HG03060 (cell line): ENCODE measurements at regions not wholly inside any gene's neighbourhood (a gene's known extent, or its start where the extent isn't known, plus 50 kb on each side); places are given as distances from the start of the nearest gene placed in this dataset.

Source experiments
- ATAC-seq: cut with Tn5 transposase; IDR thresholded peaks from one replicate; pipeline ENCODE4 v1.9.1; 2021; ENCODE audit warnings: low read depth, moderate number of reproducible peaks; ENCODE audit not compliant: unreplicated experiment

DNA sequence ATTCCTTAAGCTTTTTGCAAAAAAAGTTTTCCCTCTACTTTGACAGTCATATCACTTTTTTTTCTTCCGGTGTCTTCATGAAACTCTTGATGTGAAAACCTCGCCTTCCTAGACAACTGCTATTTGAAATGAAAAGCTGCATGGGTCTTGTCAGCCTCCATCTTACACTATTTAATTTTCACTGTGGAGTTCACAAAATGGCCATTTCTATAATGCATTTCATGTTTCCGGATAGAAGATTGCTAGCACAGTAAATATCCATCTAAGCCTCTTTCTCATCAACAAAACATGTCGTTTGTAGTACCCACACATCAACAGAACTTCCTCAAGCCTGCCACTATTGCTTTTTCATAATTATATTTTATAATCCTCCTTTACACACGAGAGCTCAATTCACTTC lies 204.9 kb upstream of the ID4 start:
- no peak for ATAC-seq

DNA sequence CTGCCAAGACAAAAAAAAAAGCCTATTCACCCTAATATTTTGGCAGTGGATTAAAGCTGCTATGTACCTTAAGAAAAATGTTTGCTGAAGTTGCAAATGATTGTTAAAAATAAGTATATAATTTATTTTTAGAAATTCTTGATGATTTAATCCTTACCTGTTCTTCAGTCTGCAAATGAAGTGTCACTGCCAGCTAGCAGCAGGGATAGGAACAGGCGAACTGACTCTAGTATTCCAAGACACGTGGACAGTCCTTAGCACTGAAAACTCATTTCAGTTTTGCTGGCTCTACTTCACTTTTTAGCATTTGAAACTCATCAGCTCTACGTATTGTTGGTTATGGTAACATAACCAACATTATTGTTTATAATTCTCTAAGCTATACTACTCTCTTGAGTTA lies 204.4 kb upstream of the ID4 start:
- ATAC-seq = no peak

DNA sequence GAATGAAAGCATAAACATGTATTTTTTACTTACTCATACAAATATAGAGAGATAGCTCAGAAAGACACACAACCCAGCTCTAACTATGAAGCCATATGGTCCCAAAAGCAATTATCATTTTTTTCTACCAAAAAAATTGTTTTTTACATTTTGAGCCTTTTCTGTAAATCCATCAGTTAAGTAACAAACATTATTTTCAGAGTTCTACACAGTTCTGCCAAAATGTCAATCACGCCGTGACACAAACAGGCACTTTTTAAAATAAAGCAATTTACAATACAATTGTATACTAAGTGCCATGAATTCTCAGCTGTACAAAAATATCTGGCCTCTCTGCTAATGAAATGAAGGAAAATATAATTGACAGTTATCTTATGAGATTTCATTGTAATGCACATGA lies 201.4 kb upstream of the ID4 start:
- no peak for ATAC-seq

DNA sequence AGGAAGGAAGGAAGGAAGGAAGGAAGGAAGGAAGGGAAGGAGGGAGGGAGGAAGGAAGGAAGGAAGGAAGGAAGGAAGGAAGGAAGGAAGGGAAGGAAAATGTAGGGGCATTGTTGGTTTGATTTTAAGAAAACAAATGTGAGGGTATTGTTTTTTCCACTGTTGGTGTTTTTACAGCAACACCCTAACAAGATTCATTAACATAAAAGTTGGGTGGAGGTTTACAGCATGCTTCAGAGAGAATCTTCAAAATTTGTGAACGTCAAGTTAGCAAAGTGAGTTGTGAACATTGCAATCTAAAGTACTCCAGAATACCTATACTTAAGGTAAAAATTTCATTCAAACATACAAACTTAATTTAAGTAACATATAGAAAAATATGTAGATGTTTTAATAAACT lies 200.2 kb upstream of the ID4 start:
- no peak for ATAC-seq

DNA sequence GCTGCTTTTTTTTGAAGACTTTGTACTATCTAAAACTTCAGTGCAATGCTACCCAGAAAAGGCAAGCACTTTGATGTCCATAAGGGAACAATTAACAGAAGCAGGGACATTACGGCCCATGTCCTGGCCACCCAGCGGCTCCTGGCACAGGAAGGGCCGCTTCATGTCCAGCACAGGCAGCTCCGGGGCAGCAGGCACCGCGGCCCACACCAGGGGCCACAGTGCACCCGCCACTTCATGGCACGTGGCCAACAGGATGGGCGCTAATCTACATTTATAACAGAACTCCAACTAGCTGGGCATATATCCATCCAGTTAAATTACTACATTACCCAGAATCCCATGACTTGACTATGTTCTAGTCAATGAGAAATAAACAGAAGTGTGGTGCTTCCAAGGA lies 198.2 kb upstream of the ID4 start:
- ATAC-seq = no peak

DNA sequence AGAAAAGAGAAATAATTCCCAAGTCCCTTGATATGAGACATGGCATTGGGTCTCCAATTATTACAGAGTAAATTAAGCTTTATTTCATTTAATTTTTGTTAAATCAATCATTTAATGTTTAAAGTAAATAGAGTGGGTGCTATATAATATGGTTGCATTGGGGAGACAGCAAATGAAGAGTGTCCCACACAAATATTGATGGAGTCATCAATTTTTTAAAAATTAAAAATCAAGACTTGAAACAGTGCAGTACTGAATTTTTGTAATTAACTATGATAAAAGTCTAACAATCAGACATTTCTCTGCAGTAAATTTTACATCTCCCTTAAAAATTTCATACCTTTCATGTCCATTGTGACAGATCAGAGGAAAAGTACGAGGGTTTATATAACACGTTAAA lies 193.9 kb upstream of the ID4 start:
- ATAC-seq = no peak

DNA sequence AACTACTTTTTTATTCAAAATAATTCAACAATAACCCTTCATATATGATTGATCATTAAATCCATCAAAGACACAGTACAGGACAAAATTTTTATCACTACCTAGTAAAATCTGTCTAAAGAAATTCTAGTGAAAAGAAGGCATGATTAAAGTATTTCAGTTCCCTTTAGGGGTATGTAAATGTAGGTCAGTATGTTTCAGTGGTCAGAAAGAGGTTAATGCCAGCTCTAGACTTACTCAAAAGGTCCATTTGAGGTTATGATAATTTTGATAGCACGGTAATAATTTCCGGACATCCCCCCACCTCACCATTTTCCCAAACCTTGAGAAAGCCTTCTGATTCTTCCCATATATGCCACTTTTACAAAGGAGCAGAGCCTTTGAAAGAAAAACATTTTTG lies 193.5 kb upstream of the ID4 start:
- no peak for ATAC-seq

DNA sequence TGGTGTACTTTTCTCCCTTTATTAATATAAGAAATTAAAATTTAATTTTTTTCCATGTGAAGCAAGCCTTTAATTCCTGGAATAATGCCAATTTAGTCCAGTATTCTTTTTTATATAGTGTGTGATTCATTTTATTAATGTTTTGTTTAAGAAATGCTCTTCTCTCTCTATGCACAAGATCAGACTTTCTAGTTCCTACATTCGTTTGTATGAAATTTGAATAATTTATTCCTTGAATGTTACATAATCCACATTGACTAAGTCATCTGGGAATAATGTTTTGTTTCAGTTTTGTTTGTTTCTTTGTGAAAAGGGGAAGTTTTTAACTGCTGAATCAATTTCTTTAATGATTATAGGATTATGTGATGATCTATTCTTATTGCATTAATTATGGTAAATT lies 181.4 kb upstream of the ID4 start:
- ATAC-seq = no peak

DNA sequence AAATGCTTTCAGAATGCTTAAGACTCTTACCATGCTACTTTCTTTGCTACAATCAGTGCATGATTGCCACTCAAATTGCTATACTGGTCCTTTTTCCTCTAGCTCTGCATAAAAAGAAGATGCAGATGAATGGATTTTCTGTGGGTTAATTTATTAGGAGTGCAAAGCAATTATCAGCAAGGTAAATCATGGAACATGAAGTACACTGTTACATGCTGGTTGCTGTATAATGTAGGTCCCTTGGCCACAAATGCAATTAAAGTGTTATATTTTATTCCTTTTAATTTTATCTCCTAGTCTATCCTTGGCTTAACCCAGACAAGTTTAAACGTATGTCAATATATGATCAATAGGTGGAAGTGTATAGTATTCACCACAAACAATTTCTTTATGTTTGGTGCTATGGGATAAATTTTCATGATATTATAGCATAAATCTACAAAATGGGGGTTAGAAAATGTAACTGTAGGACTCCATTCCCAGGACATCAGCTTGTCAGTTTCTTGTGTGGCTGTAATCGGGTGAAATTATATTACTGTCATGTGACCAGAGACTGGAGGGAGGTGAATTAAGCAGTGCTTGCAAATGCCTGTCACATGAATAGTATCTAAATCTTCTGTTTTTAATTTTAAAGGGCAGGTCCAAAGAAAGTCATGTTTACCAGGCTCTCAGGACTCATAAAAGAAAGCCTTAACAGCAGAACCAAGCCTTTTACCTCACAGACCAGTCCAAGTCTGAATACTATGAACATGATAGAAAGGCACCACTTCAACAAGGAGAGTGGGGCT lies 176.9 kb upstream of the ID4 start:
- no peak for ATAC-seq

DNA sequence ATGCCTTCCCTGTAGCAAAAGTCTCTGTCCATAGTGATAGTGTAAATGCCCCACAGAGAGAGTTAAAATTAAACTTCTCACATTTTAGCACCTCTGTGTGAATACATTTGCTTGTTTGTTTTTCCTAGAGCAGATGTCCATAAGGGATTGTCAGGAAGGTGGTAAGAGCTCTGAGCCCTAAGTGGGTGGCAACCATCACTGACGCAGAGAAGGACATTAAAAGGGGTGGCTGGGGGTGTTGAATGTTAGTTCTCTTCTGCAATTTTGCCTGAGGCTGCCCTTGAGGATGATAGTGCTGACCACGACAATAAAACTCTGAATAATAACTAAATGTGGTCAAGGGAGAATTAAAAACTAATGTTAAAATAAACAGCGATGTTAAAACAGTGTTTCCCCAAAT lies 174.3 kb upstream of the ID4 start:
- no peak for ATAC-seq

DNA sequence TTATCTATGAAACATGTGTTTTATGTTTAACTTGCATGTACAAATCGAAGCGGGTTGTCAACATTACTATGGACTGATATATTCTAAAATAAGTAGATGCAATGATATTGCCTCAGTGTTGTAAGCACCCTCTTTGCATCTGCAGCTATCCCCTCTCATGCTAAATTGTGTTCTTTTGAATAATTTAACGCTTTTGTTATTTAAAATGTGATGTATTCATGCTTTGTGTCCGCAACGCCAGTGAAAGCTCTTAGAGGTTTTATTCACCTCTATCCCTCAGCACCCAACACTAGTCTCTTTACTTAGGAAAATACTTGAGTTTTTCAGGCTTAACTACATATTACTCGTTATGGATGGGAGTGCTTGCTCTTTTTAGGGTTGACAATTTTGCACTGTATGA lies 173.7 kb upstream of the ID4 start:
- ATAC-seq = no peak

DNA sequence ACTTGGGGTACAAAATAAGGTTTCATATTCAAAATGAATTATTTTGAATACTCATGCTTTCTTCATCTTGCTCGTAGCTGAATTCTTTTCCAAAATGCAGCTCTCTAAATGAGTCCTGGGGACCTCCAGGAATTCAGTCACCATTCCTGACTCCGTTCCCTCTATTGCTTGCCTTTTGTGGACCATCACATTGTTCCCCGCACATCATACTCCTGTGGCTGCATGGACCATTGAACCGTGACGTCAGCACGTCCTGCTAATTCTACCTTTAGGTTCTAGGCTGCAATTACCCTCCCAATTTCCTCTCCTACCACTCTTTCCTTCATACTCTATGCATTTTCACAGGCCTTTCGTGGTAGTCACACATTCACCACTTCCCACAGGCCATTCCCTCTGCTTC lies 173.1 kb upstream of the ID4 start:
- ATAC-seq = no peak

DNA sequence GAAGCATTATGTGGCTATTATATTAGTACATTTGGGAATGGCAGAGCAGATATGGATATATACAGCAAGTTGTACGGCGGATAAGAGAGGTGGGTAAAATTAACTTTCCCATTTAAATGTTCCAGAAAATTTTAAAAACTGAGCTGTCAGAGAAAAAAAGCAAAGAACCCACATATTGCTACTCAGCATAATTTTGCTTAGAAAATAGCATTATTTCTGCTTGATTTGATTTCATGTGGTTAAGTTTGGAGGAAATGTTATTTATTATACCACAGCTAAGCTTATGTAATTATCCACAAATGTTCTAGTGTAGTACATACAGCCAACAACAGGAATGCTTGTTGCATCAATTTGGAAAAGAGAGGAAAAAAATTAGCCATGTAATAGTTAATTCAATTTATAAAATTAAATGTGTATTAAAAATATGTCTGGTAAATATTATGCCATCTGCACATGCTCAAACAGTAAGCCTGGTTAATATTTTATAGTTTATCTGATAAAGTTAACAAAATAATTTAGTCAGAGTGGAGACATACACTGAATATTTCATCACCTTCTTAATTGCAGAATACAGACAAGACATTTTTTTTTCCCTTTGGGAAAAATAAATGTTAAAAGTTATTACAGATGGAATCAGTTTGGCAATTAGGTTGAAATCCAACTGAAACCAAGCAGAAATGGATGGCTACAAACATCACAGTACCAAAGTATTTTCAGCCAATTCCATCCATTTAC lies 172.1 kb upstream of the ID4 start:
- ATAC-seq = no peak

DNA sequence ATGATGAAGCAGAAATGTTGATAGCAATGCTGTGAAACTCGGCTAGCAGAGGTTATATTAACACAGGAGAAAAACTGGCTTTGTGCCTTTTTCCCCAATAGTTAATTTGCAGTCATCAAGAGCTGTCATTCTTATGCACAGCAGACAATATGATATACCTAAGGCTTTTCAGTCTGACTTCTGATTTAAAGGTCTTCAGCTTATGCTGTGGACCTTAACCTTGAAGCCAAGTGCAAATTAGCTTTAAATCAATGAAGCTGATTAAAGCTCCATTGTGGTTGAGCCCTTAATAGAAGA lies 171.6 kb upstream of the ID4 start:
- no peak for ATAC-seq

DNA sequence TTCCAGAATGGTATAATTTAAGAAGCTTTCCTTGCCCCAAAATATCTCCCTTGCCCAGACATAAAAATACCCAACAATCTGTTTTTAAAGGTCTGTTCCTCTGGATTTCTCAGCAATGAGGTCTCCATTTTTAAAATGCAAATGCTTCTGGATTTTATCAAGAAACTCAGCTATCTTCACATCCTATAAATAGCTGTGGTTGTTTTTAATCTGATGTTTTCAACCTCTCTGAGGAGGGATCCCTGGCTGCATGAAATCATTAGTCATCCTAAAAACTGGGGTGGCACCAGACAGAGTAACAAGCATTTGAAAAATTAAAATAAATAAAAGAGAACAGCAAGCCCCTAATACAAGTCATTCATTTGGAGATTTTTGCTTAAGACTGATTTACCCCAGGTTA lies 168.5 kb upstream of the ID4 start:
- no peak for ATAC-seq

DNA sequence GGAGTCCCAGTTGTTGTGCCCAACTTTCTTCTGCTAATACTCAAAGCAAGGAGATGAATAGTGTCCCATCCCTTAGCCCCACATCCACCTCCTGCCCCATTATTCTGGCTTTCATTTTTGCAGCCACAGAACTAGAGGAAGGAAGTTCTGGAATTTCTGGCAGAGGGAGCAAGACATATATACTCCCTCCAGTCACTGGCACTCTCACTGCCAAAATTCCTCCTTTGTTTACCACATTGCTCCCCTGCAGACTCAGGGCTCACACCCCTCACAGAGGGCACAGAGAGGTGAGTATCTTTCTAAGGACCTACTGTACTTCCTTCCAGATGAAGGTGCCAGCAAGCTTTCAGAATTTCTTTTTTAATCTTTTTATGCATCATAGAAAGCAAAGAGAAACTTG lies 168.0 kb upstream of the ID4 start:
- ATAC-seq = no peak

DNA sequence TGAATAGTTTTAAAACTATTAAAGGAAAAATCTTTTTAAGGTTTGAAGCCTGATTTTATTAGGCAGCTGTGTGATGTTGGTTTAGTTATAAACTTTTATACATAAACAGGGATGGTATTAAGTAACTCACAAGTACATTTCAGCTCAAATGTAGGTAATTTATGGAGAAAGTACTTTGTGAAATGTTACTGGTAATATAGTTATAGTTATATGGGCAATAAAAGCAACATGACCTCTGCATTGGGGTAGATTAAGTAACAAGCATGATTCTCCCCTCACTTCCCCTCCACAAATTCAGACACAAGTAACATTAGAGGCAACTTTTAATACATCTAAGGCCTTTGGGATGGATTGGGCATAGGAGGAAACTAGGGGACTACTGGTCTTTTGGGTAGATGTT lies 154.3 kb upstream of the ID4 start:
- ATAC-seq = no peak

DNA sequence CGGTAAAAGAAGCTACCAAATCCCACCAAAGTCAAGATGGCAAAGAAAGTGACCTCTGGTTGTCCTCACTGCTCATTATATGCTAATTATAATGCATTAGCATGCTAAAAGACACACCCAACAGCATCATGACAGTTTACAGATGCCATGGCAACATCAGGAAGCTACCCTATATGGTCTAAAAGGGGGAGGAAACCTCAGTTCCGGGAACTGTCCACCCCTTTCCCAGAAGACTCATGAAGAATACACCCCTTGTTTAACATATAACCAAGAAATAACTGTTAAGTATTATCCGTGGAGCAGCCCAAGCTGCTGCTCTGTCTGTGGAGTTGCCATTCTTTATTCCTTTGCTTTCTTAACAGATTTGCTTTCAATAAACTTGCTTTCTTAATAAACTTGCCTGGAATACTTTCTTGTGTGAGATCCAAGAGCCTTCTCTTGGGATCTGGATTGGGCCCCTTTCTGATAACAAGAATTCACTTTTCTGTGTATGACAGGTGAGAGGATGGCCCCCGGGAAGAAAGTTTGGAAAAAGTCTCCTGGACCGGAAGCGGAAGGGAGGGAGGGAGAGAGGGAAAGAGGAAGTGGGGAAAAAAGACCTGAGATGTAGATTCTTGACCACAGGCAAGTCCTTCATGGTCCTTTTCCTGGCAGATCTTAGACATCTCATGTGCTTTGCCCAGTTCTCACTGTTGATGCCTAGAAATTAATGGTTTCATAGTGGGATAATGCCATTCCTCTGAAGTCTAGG lies 146.7 kb upstream of the ID4 start:
- no peak for ATAC-seq

DNA sequence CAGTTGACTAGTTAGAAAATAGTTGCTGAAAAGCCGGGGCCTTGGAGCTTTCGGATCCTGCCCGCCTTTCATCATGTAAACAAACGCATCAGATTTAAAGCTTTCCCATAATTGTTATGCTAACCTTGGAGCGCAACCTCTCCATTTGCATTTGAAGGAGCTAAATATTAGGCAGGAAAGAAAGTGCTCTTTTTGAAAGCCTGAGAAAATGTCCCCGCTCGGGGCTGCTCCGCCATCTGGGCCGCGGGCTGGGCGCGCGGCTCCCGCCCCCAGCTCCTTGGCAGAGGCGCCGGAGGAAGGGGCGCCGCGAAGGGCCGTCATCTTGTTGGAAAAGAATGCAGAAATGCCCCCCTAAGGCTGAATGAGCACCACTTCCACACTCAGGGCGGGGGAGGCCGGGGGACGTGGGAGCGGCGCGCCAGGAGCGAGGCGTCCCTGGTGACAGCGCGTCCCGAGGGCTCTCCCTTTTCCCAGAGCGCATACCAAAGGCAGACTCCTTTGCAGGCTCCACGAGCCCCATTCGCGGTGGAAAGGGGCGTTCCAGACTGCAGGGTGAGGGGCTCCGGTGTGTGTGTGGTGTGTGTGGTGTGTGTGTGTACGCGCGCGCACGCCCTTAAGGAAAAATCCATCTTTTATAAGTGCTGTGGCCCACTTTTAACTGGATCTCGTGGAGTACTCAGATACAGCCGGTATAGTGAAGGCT lies 145.6 kb upstream of the ID4 start:
- ATAC-seq = no peak

DNA sequence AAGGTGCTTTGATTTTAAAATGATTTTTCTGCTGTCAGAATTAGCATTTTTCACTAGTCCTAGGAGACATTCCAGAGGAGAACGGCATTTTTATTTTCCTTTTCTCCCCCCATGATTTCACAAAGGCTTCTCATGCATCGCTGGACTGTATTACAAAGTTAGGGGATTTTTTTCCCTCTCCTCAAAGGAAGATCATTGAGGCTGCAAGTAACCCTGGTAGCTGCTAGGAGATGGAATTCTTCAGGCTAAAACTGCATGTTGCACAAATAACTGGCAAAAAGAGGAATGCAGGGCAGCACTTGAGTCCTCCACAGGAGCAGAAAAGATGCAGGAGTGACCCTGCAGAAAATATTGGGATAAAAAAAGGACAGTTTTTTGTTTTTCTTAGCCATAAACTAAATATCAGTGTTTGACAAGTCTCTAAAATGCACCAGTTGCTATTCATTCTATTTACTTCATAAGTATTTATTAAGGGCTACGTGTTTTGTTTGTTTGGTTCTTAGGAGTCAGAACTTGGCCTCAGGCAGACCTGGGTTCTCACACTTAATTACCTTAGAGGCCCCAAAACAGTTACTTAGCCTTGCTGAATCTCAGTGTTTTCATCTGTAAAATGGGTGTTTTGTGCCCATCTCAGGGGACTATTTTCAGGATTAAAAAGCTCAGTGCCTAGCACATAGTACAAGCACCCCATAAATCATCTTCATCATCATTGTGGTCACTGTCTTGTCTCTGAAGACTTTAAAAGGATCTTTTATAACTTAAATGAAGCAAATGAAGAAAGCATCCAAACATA lies 144.5 kb upstream of the ID4 start:
- ATAC-seq = no peak
